ENCODE measurements at regions not wholly inside any gene's neighbourhood (a gene's known extent, or its start where the extent isn't known, plus 50 kb on each side); places are given as distances from the start of the nearest gene placed in this dataset.

DNA sequence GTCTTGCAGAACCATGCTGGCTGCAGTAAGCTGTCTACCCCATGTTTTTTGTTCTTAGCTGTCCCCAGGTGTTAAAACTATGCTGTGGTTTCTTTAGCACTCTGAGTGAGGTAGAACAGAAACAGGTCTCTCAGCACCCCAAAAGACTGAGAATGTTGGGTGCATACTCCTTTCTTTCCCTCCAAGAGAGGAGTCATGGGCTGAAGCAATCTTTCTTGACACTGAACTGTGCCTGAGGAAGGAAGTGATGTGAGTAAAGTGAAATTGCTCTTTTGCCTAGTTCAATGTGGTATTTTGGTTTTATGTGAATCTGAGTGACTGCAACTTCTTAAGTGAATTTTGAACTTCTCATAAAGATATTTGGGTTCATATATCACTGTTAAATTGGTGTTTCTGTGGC lies 138.0 kb upstream of the MCHR2 start:
- Histone ChIP-seq H3K9me3 (ENCODE audit: control insufficient read depth in 5 of 5, low read length in 5 of 5) (peaks cover 5 to 14% (median 8%) of the 10 kb centered on the region in 5 donors), H3K4me3 (ENCODE audit: low read depth in 1 of 5, low read length in 5 of 5) (no peak overlapping the region), H3K9ac (ENCODE audit: low read length in 5 of 5) (no peak overlapping the region), H3K4me1 (ENCODE audit: control insufficient read depth in 5 of 5, insufficient read depth in 5 of 5, low read length in 5 of 5) (no peaks in the 10 kb centered on the region), H3K27me3 (ENCODE audit: control insufficient read depth in 5 of 5, insufficient read depth in 4 of 5, low read length in 5 of 5) (peaks cover 0 to 3% (median 0%) of the 10 kb centered on the region in 5 donors), H3K27ac (ENCODE audit: low read depth, low read length) (no peak overlapping the region), H3K36me3 (ENCODE audit: control insufficient read depth in 5 of 5, insufficient read depth in 5 of 5, low read length in 5 of 5) (no peaks in the 10 kb centered on the region)

DNA sequence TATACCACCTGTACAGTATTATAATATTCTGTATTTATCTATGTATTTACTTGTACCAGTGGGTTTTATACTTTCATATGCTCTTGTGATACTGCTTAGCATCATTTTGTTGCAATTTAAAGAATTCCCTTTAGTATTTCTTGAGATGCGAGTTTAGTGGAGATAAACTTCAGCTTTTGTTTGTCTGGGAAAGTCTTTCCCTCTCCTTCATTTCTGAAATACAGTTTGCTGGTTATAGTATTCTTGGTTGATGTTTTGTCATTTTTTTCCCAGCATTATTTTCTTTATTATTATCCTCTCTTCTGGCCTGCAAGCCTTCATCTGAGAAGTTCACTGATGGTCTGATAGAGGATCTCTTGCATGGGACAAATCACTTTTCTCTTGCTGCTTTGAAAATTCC lies 136.6 kb upstream of the MCHR2 start:
- H3K27ac ChIP-seq (ENCODE audit: low read depth, low read length) = no peak overlapping the region
- no peak overlapping the region for H3K4me3 ChIP-seq (ENCODE audit: low read depth in 1 of 5, low read length in 5 of 5)
- no peak overlapping the region for H3K9ac ChIP-seq (ENCODE audit: low read length in 5 of 5)
- H3K9me3 ChIP-seq (ENCODE audit: control insufficient read depth in 5 of 5, low read length in 5 of 5) = peaks cover 5 to 14% (median 8%) of the 10 kb centered on the region in 5 donors
- H3K36me3 ChIP-seq (ENCODE audit: control insufficient read depth in 5 of 5, insufficient read depth in 5 of 5, low read length in 5 of 5) = no peaks in the 10 kb centered on the region
- H3K27me3 ChIP-seq (ENCODE audit: control insufficient read depth in 5 of 5, insufficient read depth in 4 of 5, low read length in 5 of 5) = peaks cover 0 to 3% (median 0%) of the 10 kb centered on the region in 5 donors
- no peaks in the 10 kb centered on the region for H3K4me1 ChIP-seq (ENCODE audit: control insufficient read depth in 5 of 5, insufficient read depth in 5 of 5, low read length in 5 of 5)

GRCh38 chr6:100126790-100127484 lies 132.9 kb upstream of the MCHR2 start:
- Histone ChIP-seq H3K27ac (ENCODE audit: low read depth, low read length) (no peak overlapping the region), H3K9me3 (ENCODE audit: control insufficient read depth in 5 of 5, low read length in 5 of 5) (peaks cover 5 to 12% (median 7%) of the 10 kb centered on the region in 5 donors), H3K9ac (ENCODE audit: low read length in 5 of 5) (no peak overlapping the region), H3K36me3 (ENCODE audit: control insufficient read depth in 5 of 5, insufficient read depth in 5 of 5, low read length in 5 of 5) (no peaks in the 10 kb centered on the region), H3K4me1 (ENCODE audit: control insufficient read depth in 5 of 5, insufficient read depth in 5 of 5, low read length in 5 of 5) (peaks cover 0 to 8% (median 4%) of the 10 kb centered on the region in 5 donors), H3K4me3 (ENCODE audit: low read depth in 1 of 5, low read length in 5 of 5) (no peak overlapping the region), H3K27me3 (ENCODE audit: control insufficient read depth in 5 of 5, insufficient read depth in 4 of 5, low read length in 5 of 5) (peaks cover 0 to 3% (median 0%) of the 10 kb centered on the region in 5 donors)

DNA sequence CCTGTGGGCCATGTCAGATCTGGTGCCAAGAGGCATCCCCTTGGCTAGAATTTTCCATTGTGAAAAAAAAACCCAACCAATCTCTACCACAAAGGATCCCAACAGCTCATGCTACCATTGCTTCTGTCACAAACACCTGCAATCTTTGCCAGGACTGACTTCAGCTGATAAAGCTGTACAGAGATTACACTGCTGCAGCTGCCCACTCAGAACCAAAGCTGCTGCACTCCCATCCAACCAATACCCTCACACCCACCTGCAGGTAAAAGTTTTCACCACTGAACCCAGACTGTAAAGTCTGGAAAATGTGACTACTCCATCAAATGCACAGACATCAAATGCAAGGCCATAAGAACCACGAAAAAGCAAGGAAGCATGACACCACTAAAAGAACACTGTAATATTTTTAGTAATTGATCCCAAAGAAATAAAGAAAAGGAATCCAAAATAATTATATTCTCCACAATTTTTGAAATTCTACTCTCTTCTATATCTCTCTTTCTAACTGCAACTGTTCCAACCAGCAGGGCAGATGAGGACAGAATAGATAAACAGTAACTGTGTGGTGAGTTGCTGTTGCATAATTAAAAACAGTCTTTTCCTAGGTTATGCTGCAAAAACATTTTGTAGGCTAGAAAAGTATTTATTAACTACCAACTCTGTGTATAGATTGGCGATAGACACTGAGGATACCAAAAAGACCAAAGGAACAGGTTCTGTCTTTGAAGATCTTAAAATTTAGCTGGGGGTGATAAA lies 128.0 kb upstream of the MCHR2 start:
- Histone ChIP-seq H3K9me3 (ENCODE audit: control insufficient read depth in 5 of 5, low read length in 5 of 5) (no peaks in the 10 kb centered on the region), H3K4me1 (ENCODE audit: control insufficient read depth in 5 of 5, insufficient read depth in 5 of 5, low read length in 5 of 5) (peaks cover 1 to 28% (median 9%) of the 10 kb centered on the region in 5 donors), H3K36me3 (ENCODE audit: control insufficient read depth in 5 of 5, insufficient read depth in 5 of 5, low read length in 5 of 5) (no peaks in the 10 kb centered on the region), H3K27ac (ENCODE audit: low read depth, low read length) (no peak overlapping the region), H3K27me3 (ENCODE audit: control insufficient read depth in 5 of 5, insufficient read depth in 4 of 5, low read length in 5 of 5) (no peaks in the 10 kb centered on the region), H3K9ac (ENCODE audit: low read length in 5 of 5) (no peak overlapping the region), H3K4me3 (ENCODE audit: low read depth in 1 of 5, low read length in 5 of 5) (no peak overlapping the region)

DNA sequence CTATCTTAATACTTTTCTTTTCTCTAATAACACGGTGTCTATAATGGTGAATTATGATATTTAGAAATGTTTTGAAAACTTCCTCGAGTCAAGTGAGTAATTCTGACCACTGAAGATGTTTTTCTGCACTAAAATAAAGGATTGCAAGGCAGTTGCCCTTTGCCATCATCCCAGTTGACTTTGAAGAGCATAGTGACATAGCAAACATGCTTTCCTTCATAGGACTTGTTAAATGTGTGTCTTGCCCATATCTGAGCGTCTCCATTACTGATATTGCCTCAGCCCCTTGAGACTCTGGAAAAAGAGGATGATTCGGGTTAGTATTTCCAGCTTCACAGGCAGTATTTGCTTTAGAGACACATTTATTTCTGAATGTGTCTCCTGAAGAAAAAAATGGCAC lies 125.2 kb upstream of the MCHR2 start:
- no peaks in the 10 kb centered on the region for H3K36me3 ChIP-seq (ENCODE audit: control insufficient read depth in 5 of 5, insufficient read depth in 5 of 5, low read length in 5 of 5)
- no peak overlapping the region for H3K9ac ChIP-seq (ENCODE audit: low read length in 5 of 5)
- H3K27ac ChIP-seq (ENCODE audit: low read depth, low read length) = no peak overlapping the region
- H3K9me3 ChIP-seq (ENCODE audit: control insufficient read depth in 5 of 5, low read length in 5 of 5) = no peaks in the 10 kb centered on the region
- H3K4me1 ChIP-seq (ENCODE audit: control insufficient read depth in 5 of 5, insufficient read depth in 5 of 5, low read length in 5 of 5) = peaks cover 1 to 31% (median 10%) of the 10 kb centered on the region in 5 donors
- no peaks in the 10 kb centered on the region for H3K27me3 ChIP-seq (ENCODE audit: control insufficient read depth in 5 of 5, insufficient read depth in 4 of 5, low read length in 5 of 5)
- no peak overlapping the region for H3K4me3 ChIP-seq (ENCODE audit: low read depth in 1 of 5, low read length in 5 of 5)

- H3K27me3 ChIP-seq (ENCODE audit: control insufficient read depth in 5 of 5, insufficient read depth in 4 of 5, low read length in 5 of 5) = no peaks in the 10 kb centered on the region
- H3K36me3 ChIP-seq (ENCODE audit: control insufficient read depth in 5 of 5, insufficient read depth in 5 of 5, low read length in 5 of 5) = no peaks in the 10 kb centered on the region
- no peak overlapping the region for H3K27ac ChIP-seq (ENCODE audit: low read depth, low read length)
- H3K9me3 ChIP-seq (ENCODE audit: control insufficient read depth in 5 of 5, low read length in 5 of 5) = no peaks in the 10 kb centered on the region
- no peak overlapping the region for H3K9ac ChIP-seq (ENCODE audit: low read length in 5 of 5)
- peaks cover 1 to 31% (median 10%) of the 10 kb centered on the region in 5 donors for H3K4me1 ChIP-seq (ENCODE audit: control insufficient read depth in 5 of 5, insufficient read depth in 5 of 5, low read length in 5 of 5)
- H3K4me3 ChIP-seq (ENCODE audit: low read depth in 1 of 5, low read length in 5 of 5) = no peak overlapping the region
These were observed 124.3 kb upstream of the MCHR2 start for GRCh38 chr6:100118301-100118700.

DNA sequence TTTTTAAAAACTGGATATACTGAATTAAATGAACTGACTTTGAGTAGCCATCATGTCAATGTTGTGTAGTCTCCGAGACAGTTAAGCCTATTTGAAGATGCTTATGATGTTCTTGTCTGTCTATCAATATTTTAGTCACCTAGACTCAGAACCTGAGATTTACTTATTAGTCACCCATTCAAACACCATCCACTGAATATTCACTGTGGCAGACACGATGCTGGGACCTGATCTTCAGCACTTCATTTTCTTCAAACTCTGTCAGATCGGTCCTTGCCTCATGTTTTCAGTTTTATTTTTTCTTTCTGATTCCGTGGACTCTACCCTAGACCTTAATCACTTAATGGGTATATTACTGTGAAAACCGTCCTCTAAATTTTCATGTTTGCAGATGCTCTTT lies 123.7 kb upstream of the MCHR2 start:
- Histone ChIP-seq H3K4me3 (ENCODE audit: low read depth in 1 of 5, low read length in 5 of 5) (no peak overlapping the region), H3K9me3 (ENCODE audit: control insufficient read depth in 5 of 5, low read length in 5 of 5) (no peaks in the 10 kb centered on the region), H3K27me3 (ENCODE audit: control insufficient read depth in 5 of 5, insufficient read depth in 4 of 5, low read length in 5 of 5) (no peaks in the 10 kb centered on the region), H3K4me1 (ENCODE audit: control insufficient read depth in 5 of 5, insufficient read depth in 5 of 5, low read length in 5 of 5) (peaks cover 1 to 31% (median 10%) of the 10 kb centered on the region in 5 donors), H3K9ac (ENCODE audit: low read length in 5 of 5) (no peak overlapping the region), H3K27ac (ENCODE audit: low read depth, low read length) (peak overlapping the region; percentile 7), H3K36me3 (ENCODE audit: control insufficient read depth in 5 of 5, insufficient read depth in 5 of 5, low read length in 5 of 5) (no peaks in the 10 kb centered on the region)

DNA sequence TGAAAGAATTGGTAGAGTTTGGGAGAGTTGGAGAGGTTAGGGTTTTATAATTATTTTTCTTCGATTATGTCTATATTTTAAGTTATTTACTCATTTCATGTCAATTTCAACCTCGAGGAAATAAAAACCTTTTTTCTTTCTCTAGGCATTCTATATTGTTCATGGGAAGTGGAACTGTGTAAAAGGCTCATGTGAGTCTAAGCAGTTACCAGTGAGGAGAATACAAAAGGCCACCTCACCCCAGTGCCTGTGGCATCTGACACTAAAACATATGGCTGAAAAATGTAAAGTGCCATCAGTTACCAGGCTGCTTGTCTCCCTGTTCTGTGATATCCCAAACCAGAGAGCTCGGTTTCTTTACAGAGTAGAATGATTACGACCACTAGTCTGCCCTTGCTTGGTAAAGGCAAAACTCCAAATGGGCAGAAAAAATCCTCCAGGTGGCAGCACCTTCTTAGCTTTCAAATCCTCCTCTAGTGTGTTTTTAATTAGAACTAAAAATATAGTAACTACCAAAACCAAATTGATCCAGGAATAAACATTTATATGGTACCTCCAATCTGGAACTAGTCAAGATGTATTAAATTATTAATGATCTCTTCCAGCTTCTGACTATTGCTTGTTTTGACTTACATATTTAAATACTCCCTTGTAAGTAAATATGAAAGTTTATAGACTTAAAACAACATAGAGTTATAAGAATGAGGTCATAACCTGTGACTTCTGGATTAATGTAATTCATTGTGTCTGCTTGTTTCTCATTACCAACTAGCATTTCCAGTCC lies 122.6 kb upstream of the MCHR2 start:
- peaks cover 0 to 20% (median 3%) of the 10 kb centered on the region in 5 donors for H3K4me1 ChIP-seq (ENCODE audit: control insufficient read depth in 5 of 5, insufficient read depth in 5 of 5, low read length in 5 of 5)
- no peaks in the 10 kb centered on the region for H3K27me3 ChIP-seq (ENCODE audit: control insufficient read depth in 5 of 5, insufficient read depth in 4 of 5, low read length in 5 of 5)
- H3K27ac ChIP-seq (ENCODE audit: low read depth, low read length) = peak overlapping the region; percentile 7
- H3K36me3 ChIP-seq (ENCODE audit: control insufficient read depth in 5 of 5, insufficient read depth in 5 of 5, low read length in 5 of 5) = no peaks in the 10 kb centered on the region
- H3K4me3 ChIP-seq (ENCODE audit: low read depth in 1 of 5, low read length in 5 of 5) = no peak overlapping the region
- H3K9ac ChIP-seq (ENCODE audit: low read length in 5 of 5) = peak overlapping the region in 1 of 5 donors; percentile 13
- H3K9me3 ChIP-seq (ENCODE audit: control insufficient read depth in 5 of 5, low read length in 5 of 5) = no peaks in the 10 kb centered on the region

- Histone ChIP-seq H3K4me3 (ENCODE audit: low read depth in 1 of 5, low read length in 5 of 5) (no peak overlapping the region), H3K4me1 (ENCODE audit: control insufficient read depth in 5 of 5, insufficient read depth in 5 of 5, low read length in 5 of 5) (peaks cover 0 to 19% (median 3%) of the 10 kb centered on the region in 5 donors), H3K9me3 (ENCODE audit: control insufficient read depth in 5 of 5, low read length in 5 of 5) (no peaks in the 10 kb centered on the region), H3K27me3 (ENCODE audit: control insufficient read depth in 5 of 5, insufficient read depth in 4 of 5, low read length in 5 of 5) (no peaks in the 10 kb centered on the region), H3K27ac (ENCODE audit: low read depth, low read length) (no peak overlapping the region), H3K36me3 (ENCODE audit: control insufficient read depth in 5 of 5, insufficient read depth in 5 of 5, low read length in 5 of 5) (no peaks in the 10 kb centered on the region), H3K9ac (ENCODE audit: low read length in 5 of 5) (no peak overlapping the region)
These were observed 121.5 kb upstream of the MCHR2 start for GRCh38 chr6:100115407-100116101.
